Esophagus (tissue), 2 donors: ENCODE measurements at regions not wholly inside any gene's neighbourhood (a gene's known extent, or its start where the extent isn't known, plus 50 kb on each side); places are given as distances from the start of the nearest gene placed in this dataset.

Experiments used
- H3K27ac ChIP-seq, 2 donors: one replicate each; pipeline ENCODE4 v1.5.1; 2013; ENCODE audit warnings: low read depth in 2 of 2, mild to moderate bottlenecking in 2 of 2, inconsistent platforms in 1 of 2, low read length in 1 of 2, moderate library complexity in 1 of 2
- H3K27me3 ChIP-seq, 2 donors: one replicate each; pipeline ENCODE4 v1.6.1; 2013; ENCODE audit warnings: low read length in 2 of 2, control low read depth in 1 of 2, mild to moderate bottlenecking in 1 of 2; ENCODE audit not compliant: insufficient read depth in 2 of 2, control insufficient read depth in 1 of 2
- H3K36me3 ChIP-seq, 2 donors: one replicate each; pipeline ENCODE4 v1.6.1; 2013; ENCODE audit warnings: low read length in 1 of 2; ENCODE audit not compliant: control insufficient read depth in 2 of 2, insufficient read depth in 2 of 2
- H3K4me1 ChIP-seq, 2 donors: one replicate each; pipeline ENCODE4 v1.6.1; 2013; ENCODE audit warnings: low read length in 1 of 2; ENCODE audit not compliant: control insufficient read depth in 2 of 2, insufficient read depth in 2 of 2
- H3K4me3 ChIP-seq, 2 donors: one replicate each; pipeline ENCODE4 v1.5.1; 2013; ENCODE audit warnings: low read length in 2 of 2, mild to moderate bottlenecking in 2 of 2, low read depth in 1 of 2, moderate library complexity in 1 of 2
- H3K9me3 ChIP-seq, 2 donors: one replicate each; pipeline ENCODE4 v1.6.1; 2013; ENCODE audit warnings: mild to moderate bottlenecking in 2 of 2, low read depth in 1 of 2, low read length in 1 of 2, moderate library complexity in 1 of 2; ENCODE audit not compliant: control insufficient read depth in 2 of 2, insufficient read depth in 1 of 2
- WGBS, 2 donors: extraction: QIAGEN DNeasy Blood & Tissue Kit; methylation state at CpG; one replicate each; pipeline ENCODE4 v1.1.7; 2013; 5-methylcytosine and 5-hydroxymethylcytosine counted together
- donor health status: healthy with polysubstance abuse.
- donor health status: Bipolar disorder and iron deficiency.

GRCh38 chr17:77090476-77090875 lies 50.3 kb upstream of the SEC14L1 start:
- 78 to 82% methylated on average over 5 of the region's 5 CpGs for WGBS, 2 donors
- H3K27ac ChIP-seq = no peak overlapping the region
- H3K9me3 ChIP-seq = no peaks in the 10 kb centered on the region
- peaks cover 2 to 9% of the 10 kb centered on the region in 2 donors for H3K4me1 ChIP-seq
- H3K27me3 ChIP-seq = no peaks in the 10 kb centered on the region
- H3K36me3 ChIP-seq = peaks cover 15% of the 10 kb centered on the region in 2 donors
- no peak overlapping the region for H3K4me3 ChIP-seq
